OCI-LY1 (cell line): ENCODE measurements at regions not wholly inside any gene's neighbourhood (a gene's known extent, or its start where the extent isn't known, plus 50 kb on each side); places are given as distances from the start of the nearest gene placed in this dataset.

Source experiments
- EZH2 ChIP-seq: fragments of 200-600 bp; sonication (generic), shearing (Covaris generic); IDR thresholded peaks from 2 replicates; pipeline ENCODE4 v1.8.0; 2017; ENCODE audit warnings: borderline replicate concordance, mixed run types, mild to moderate bottlenecking, antibody characterized with exemption, low read length, moderate library complexity, mixed read lengths
- TF ChIP-seq, protein P1 (sequence below): fragments of 200-600 bp; sonication (generic), shearing (Covaris generic); IDR thresholded peaks from 2 replicates; pipeline ENCODE4 v1.5.1; 2017; ENCODE audit warnings: mild to moderate bottlenecking, antibody characterized with exemption, low read length, moderate library complexity, mixed read lengths

DNA sequence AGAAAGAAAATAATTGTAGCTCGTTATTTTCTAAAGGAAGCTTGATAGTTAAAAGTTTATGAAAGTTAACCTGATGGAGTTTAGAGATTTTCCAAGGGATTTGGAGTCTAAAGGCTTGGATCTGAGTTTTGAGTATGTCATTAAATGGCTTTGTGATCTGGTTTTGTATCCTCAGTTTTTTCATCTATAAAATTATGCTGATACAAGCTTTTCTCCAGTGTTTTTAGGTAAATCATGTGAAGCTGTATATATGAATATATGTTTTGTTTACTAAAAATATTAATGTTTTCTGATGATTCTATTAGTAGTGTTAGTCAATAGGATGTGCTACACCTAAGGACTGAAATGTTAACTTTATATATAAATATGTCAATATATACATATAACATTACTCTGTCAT is 727.8 kb downstream of the CDH11 start:
- TF ChIP-seq, protein P1, sequence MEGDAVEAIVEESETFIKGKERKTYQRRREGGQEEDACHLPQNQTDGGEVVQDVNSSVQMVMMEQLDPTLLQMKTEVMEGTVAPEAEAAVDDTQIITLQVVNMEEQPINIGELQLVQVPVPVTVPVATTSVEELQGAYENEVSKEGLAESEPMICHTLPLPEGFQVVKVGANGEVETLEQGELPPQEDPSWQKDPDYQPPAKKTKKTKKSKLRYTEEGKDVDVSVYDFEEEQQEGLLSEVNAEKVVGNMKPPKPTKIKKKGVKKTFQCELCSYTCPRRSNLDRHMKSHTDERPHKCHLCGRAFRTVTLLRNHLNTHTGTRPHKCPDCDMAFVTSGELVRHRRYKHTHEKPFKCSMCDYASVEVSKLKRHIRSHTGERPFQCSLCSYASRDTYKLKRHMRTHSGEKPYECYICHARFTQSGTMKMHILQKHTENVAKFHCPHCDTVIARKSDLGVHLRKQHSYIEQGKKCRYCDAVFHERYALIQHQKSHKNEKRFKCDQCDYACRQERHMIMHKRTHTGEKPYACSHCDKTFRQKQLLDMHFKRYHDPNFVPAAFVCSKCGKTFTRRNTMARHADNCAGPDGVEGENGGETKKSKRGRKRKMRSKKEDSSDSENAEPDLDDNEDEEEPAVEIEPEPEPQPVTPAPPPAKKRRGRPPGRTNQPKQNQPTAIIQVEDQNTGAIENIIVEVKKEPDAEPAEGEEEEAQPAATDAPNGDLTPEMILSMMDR, result no peak
- TF ChIP-seq EZH2, result no peak
